Trophoblast cell (in vitro differentiated cells and primary cell): ENCODE measurements at regions not wholly inside any gene's neighbourhood (a gene's known extent, or its start where the extent isn't known, plus 50 kb on each side); places are given as distances from the start of the nearest gene placed in this dataset.

Experiments used
- DNase-seq, 2 donors: peaks; one replicate each; pipeline ENCODE4 v3.0.0-alpha.2; 2016
- H2AFZ ChIP-seq: 2 replicates; pipeline ENCODE4 v1.6.1; 2013; ENCODE audit warnings: low read length, moderate library complexity, mild to moderate bottlenecking; ENCODE audit not compliant: insufficient read depth, poor library complexity
- H2AK5ac ChIP-seq: 2 replicates; pipeline ENCODE4 v1.6.1; 2013; ENCODE audit warnings: mild to moderate bottlenecking, low read length
- H2BK120ac ChIP-seq: 2 replicates; pipeline ENCODE4 v1.6.1; 2013; ENCODE audit warnings: low read length, mild to moderate bottlenecking, moderate library complexity; ENCODE audit not compliant: insufficient read depth, poor library complexity
- H2BK12ac ChIP-seq: 2 replicates; pipeline ENCODE4 v1.6.1; 2013; ENCODE audit warnings: mild to moderate bottlenecking, low read length, moderate library complexity
- H2BK5ac ChIP-seq: 2 replicates; pipeline ENCODE4 v1.6.1; 2013; ENCODE audit warnings: low read length, low read depth, moderate library complexity, mild to moderate bottlenecking; ENCODE audit not compliant: poor library complexity
- H3K14ac ChIP-seq: 2 replicates; pipeline ENCODE4 v1.6.1; 2013; ENCODE audit warnings: mild to moderate bottlenecking, low read length
- H3K18ac ChIP-seq: 2 replicates; pipeline ENCODE4 v1.6.1; 2013; ENCODE audit warnings: mild to moderate bottlenecking, low read length
- H3K23ac ChIP-seq: 2 replicates; pipeline ENCODE4 v1.6.1; 2013; ENCODE audit warnings: low read length
- H3K27ac ChIP-seq: 2 replicates; pipeline ENCODE4 v1.5.1; 2013; ENCODE audit warnings: low read depth, mild to moderate bottlenecking, inconsistent platforms, low read length, moderate library complexity
- H3K27me3 ChIP-seq: 2 replicates; pipeline ENCODE4 v1.6.1; 2013; ENCODE audit warnings: inconsistent platforms, mild to moderate bottlenecking, low read length, moderate library complexity; ENCODE audit not compliant: insufficient read depth
- H3K36me3 ChIP-seq, 2 experiments: 1 replicate in 1 of 2; 2 replicates in 1 of 2; pipeline ENCODE4 v1.6.1; 2013; ENCODE audit warnings: low read length in 2 of 2, mild to moderate bottlenecking in 2 of 2, moderate library complexity in 1 of 2; ENCODE audit not compliant: insufficient read depth in 2 of 2, control insufficient read depth in 1 of 2
- H3K4ac ChIP-seq: 2 replicates; pipeline ENCODE4 v1.6.1; 2013; ENCODE audit warnings: low read depth, mild to moderate bottlenecking, low read length, moderate library complexity
- H3K4me1 ChIP-seq, 2 experiments: 1 replicate in 1 of 2; 2 replicates in 1 of 2; pipeline ENCODE4 v1.6.1; 2013; ENCODE audit warnings: low read length in 2 of 2, mild to moderate bottlenecking in 2 of 2, moderate library complexity in 1 of 2; ENCODE audit not compliant: insufficient read depth in 2 of 2, control insufficient read depth in 1 of 2
- H3K4me2 ChIP-seq: 2 replicates; pipeline ENCODE4 v1.6.1; 2013; ENCODE audit warnings: inconsistent platforms, mild to moderate bottlenecking, low read length, moderate library complexity
- H3K4me3 ChIP-seq: 2 replicates; pipeline ENCODE4 v1.5.1; 2013; ENCODE audit warnings: mild to moderate bottlenecking, low read depth, low read length, inconsistent platforms
- H3K79me1 ChIP-seq: one replicate; pipeline ENCODE4 v1.6.1; 2013; ENCODE audit warnings: low read length
- H3K79me2 ChIP-seq: 2 replicates; pipeline ENCODE4 v1.6.1; 2013; ENCODE audit warnings: low read length, mild to moderate bottlenecking; ENCODE audit not compliant: control insufficient read depth, insufficient read depth, poor library complexity
- H3K9ac ChIP-seq: 2 replicates; pipeline ENCODE4 v1.6.1; 2013; ENCODE audit warnings: mild to moderate bottlenecking, low read length
- H3K9me3 ChIP-seq: 2 replicates; pipeline ENCODE4 v1.6.1; 2013; ENCODE audit warnings: low read depth, mild to moderate bottlenecking, control low read depth, inconsistent platforms, low read length; ENCODE audit not compliant: insufficient read depth
- H4K12ac ChIP-seq: 2 replicates; pipeline ENCODE4 v1.6.1; 2013; ENCODE audit warnings: low read depth, mild to moderate bottlenecking, low read length, moderate library complexity
- H4K8ac ChIP-seq: 2 replicates; pipeline ENCODE4 v1.6.1; 2013; ENCODE audit warnings: low read depth, mild to moderate bottlenecking, low read length, moderate library complexity
- H4K91ac ChIP-seq: one replicate; pipeline ENCODE4 v1.6.1; 2013; ENCODE audit warnings: low read depth, mild to moderate bottlenecking, low read length, moderate library complexity
- whole genome bisulfite sequencing: extraction: QIAGEN DNeasy Blood & Tissue Kit; methylation state at CpG from one replicate; pipeline ENCODE4 v1.1.7; 2013; ENCODE audit warnings: missing lambda C conversion rate; ENCODE audit not compliant: insufficient read length, insufficient coverage; ENCODE audit errors: extremely low coverage; 5-methylcytosine and 5-hydroxymethylcytosine counted together

DNA sequence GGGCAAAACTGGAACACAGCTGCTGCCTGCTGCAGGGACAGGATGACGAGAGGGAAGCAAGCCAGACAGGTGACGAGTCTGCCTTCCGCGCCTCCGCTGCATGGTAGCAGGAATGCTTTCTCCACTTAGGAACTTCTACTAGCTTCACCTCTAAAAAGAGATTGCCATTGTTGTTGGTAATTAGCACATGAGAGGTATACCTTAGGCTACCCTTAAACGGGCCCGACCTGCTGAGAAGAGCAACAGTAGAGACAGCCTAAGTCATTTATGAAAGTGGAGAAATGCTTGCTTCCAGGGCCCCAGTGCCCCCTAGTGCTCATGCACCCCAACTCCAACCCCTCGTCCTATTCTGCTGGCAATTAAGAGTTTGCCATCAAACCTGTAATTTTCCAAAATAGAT, 96.9 kb upstream of the AKT3 start:
- Histone ChIP-seq H2BK5ac (peak overlapping the region; percentile 26), H3K36me3 (no peaks in the 10 kb centered on the region), H2AK5ac (no peak overlapping the region), H2BK12ac (no peak overlapping the region), H4K8ac (no peak overlapping the region), H4K12ac (no peak overlapping the region), H3K23ac (no peak overlapping the region), H3K9ac (no peak overlapping the region), H3K14ac (no peak overlapping the region), H3K27ac (no peak overlapping the region), H2AFZ (no peak overlapping the region), H3K4ac (no peak overlapping the region), H2BK120ac (no peak overlapping the region), H3K79me1 (peaks cover 8% of the 10 kb centered on the region), H3K79me2 (no peaks in the 10 kb centered on the region), H3K4me2 (no peak overlapping the region), H4K91ac (no peak overlapping the region), H3K4me3 (no peak overlapping the region), H3K27me3 (no peaks in the 10 kb centered on the region), H3K4me1 (peaks cover 10 to 12% of the 10 kb centered on the region in 2 experiments), H3K9me3 (no peaks in the 10 kb centered on the region), H3K18ac (no peak overlapping the region)
- WGBS: no CpG with 5 or more reads among the region's 8 CpGs
- peak; percentile 73 to 76 for DNase-seq

DNA sequence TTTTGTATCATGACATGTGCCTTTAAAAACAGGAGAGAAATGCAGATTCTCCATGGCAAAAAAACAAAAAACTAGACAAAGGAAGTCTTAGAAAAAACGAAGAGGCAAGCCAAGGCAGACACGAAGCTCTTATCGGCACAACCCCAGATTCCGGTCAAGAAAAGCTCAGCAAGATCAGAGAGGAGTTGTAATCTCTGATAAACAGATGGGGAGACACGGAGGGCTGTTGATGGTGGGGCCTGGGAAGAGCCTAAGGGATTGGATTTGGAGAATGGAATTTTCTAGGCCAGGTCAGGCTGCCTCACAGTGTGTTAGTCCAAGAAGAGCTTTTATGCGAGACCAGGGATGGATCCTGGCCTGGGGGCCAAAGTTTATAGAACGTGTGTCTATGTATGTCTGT, 96.2 kb upstream of the AKT3 start:
- H3K79me1 ChIP-seq: peaks cover 8% of the 10 kb centered on the region
- no peaks in the 10 kb centered on the region for H3K79me2 ChIP-seq
- no peak overlapping the region for H2AK5ac ChIP-seq
- H3K27me3 ChIP-seq: no peaks in the 10 kb centered on the region
- H4K91ac ChIP-seq: no peak overlapping the region
- H2BK5ac ChIP-seq: no peak overlapping the region
- H3K4me3 ChIP-seq: no peak overlapping the region
- no peak overlapping the region for H3K9ac ChIP-seq
- DNase-seq: no peak
- peak overlapping the region; percentile 67 for H3K27ac ChIP-seq
- no peak overlapping the region for H3K14ac ChIP-seq
- H3K9me3 ChIP-seq: no peaks in the 10 kb centered on the region
- H3K4me2 ChIP-seq: no peak overlapping the region
- H3K4ac ChIP-seq: no peak overlapping the region
- H4K12ac ChIP-seq: no peak overlapping the region
- no peak overlapping the region for H3K23ac ChIP-seq
- peak overlapping the region; percentile 4 for H2BK120ac ChIP-seq
- peaks cover 10 to 12% of the 10 kb centered on the region in 2 experiments for H3K4me1 ChIP-seq
- H3K36me3 ChIP-seq: no peaks in the 10 kb centered on the region
- H2AFZ ChIP-seq: no peak overlapping the region
- H2BK12ac ChIP-seq: peak overlapping the region; percentile 40
- H3K18ac ChIP-seq: no peak overlapping the region
- no CpG with 5 or more reads among the region's 7 CpGs for WGBS
- no peak overlapping the region for H4K8ac ChIP-seq

DNA sequence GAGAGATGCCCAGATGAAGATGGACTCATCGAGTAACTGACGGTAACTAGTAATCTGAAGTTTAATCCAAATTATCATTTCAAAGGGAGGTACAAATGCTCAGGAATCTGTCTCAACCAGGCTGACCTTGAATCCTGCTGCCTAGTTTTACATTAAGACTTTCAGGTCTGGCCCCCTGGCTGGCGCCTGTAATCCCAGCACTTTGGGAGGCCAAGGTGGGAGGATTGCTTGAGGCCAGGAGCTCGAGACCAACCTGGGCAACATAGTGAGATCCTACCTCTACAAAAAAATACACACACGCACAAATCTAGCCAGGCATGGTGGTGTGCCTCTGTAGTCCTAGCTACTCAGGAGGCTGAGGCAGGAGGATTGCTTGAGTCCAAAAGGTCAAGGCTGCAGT, 95.7 kb upstream of the AKT3 start:
- Histone ChIP-seq H2BK5ac (no peak overlapping the region), H3K4ac (no peak overlapping the region), H3K23ac (no peak overlapping the region), H3K27ac (no peak overlapping the region), H3K79me2 (no peaks in the 10 kb centered on the region), H3K4me1 (peaks cover 10 to 12% of the 10 kb centered on the region in 2 experiments), H3K14ac (peak overlapping the region; percentile 8), H4K91ac (peak overlapping the region; percentile 13), H4K12ac (no peak overlapping the region), H3K4me3 (no peak overlapping the region), H2BK120ac (no peak overlapping the region), H3K18ac (no peak overlapping the region), H3K79me1 (peaks cover 8% of the 10 kb centered on the region), H3K4me2 (no peak overlapping the region), H4K8ac (no peak overlapping the region), H2AFZ (no peak overlapping the region), H2BK12ac (peak overlapping the region; percentile 46), H3K27me3 (no peaks in the 10 kb centered on the region), H3K36me3 (no peaks in the 10 kb centered on the region), H3K9ac (no peak overlapping the region), H2AK5ac (no peak overlapping the region), H3K9me3 (no peaks in the 10 kb centered on the region)
- DNase-seq: no peak
- WGBS: no CpG with 5 or more reads among the region's 5 CpGs

DNA sequence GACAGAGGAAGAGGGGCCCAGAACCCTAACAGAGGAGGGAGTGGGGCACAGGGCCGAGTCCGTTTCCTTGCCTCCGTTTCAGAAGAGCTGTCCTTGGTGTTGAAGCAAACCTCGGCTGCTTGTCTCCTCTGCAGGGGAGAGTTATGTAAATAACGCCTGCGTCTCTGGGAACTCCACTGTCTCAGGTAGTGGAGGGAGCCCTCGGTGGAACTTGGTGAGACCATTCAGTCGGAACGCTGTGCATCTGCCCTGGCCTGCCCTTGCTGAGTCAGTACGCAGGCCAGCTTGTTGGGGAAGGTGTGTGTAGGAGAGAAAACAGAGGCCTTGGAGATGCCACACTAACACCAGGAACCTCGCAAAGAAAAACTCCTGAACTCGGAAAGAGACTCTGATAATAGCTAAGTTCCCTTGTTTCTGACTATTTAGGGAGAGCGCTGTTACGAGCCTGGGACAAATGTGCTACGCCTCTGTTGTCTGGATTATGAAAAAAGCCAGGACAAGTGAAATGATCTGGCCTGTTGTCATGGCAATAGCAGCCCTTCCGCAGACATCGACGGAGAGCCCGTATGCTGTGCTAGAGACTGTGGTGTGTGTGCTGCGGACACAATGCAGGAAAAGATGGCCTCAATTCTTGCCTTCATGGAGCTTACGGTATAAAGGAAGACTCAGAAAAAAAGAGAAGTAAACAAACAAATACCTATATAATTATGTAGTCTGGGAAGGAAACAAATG, 94.6 kb upstream of the AKT3 start:
- Histone ChIP-seq H2AFZ (no peak overlapping the region), H3K9ac (no peak overlapping the region), H2BK120ac (peak overlapping the region; percentile 25), H4K12ac (no peak overlapping the region), H2BK5ac (no peak overlapping the region), H3K27ac (peak overlapping the region; percentile 8), H4K91ac (no peak overlapping the region), H3K4me3 (no peak overlapping the region), H3K27me3 (no peaks in the 10 kb centered on the region), H3K79me2 (no peaks in the 10 kb centered on the region), H3K36me3 (no peaks in the 10 kb centered on the region), H3K4me2 (peak overlapping the region; percentile 29), H2BK12ac (no peak overlapping the region), H3K14ac (no peak overlapping the region), H3K23ac (no peak overlapping the region), H4K8ac (no peak overlapping the region), H2AK5ac (no peak overlapping the region), H3K79me1 (peaks cover 8% of the 10 kb centered on the region), H3K18ac (no peak overlapping the region), H3K9me3 (no peaks in the 10 kb centered on the region), H3K4me1 (peaks cover 10 to 13% of the 10 kb centered on the region in 2 experiments), H3K4ac (no peak overlapping the region)
- DNase-seq: peak; percentile 95 to 98
- WGBS: no CpG with 5 or more reads among the region's 21 CpGs
